KG1 (cell line): ENCODE measurements at regions not wholly inside any gene's neighbourhood (a gene's known extent, or its start where the extent isn't known, plus 50 kb on each side); places are given as distances from the start of the nearest gene placed in this dataset.

Experiments used
- DNase-seq: peaks from one replicate; lab custom pipeline; 2025; lab: John Stamatoyannopoulos, UW

DNA sequence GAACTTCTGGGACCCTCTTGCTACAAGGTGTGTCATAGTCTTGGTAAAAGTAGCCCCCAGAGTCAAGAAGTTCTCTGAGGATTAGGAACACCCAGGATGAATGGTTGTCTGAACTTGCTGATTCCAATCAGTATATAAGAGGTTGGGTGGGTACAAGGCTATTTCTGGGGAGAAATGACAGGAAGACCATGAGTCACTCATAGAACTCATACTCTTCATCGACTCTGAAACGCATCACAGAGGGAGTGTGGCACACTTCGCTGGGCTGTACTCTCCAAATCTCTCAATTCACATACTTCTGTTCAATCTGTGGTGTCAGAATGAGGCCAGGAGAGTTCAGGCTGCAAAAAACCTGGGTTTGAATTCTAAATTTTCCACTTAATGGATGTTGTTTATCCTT, 193.2 kb upstream of the LEF1 start:
- DNase-seq, result no peak

DNA sequence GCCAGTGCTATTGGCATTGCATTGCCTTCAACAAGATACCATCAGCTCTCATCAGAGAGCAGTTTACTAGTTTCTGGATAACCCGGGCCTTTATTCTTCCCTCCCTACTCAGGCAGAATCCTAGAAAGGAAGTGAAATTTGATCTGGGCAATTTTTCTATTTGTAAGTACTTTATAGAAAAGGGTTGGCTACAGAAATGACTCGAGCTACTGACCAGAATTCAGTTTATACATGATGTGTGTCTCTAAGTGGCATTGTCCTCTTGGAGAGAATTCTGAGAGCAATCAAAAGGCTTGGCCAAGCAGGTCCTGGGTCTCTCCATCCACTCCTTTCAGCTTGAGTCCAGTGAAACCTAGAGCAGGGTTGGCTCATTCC, 192.7 kb upstream of the LEF1 start:
- DNase-seq, result no peak

DNA sequence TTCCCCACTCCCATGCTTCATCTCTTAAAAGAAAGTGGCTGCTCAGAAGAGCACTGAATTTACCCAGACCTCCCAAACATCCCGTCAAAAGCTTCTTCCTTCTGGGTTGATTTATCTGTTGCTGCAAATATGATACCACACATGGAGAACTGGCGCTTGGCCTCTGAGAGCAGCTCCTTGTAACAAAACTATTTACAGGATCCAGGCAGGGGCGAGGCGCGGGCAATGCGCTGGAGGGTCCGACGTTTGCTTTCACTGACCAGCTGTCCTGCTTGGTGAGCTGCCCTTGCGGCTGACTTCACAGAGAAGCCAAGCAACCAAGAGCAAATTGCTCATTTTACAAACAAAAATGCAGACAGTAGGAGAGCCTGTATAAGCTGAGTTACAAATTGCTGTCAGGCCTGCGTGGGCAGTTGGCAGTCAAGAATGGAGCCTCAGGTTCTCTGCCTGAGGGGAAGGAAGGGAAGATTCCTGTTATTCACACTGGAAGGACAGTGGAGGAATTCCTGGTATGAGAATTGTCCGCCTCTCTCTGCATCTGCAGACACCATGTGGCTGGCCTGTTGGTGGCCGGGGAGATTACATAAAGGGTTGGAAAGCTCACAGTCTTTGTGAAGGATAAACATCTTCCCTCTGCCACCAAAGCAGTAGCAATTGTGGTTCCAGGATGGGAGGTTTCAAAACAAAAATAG, 192.2 kb upstream of the LEF1 start:
- no peak for DNase-seq

DNA sequence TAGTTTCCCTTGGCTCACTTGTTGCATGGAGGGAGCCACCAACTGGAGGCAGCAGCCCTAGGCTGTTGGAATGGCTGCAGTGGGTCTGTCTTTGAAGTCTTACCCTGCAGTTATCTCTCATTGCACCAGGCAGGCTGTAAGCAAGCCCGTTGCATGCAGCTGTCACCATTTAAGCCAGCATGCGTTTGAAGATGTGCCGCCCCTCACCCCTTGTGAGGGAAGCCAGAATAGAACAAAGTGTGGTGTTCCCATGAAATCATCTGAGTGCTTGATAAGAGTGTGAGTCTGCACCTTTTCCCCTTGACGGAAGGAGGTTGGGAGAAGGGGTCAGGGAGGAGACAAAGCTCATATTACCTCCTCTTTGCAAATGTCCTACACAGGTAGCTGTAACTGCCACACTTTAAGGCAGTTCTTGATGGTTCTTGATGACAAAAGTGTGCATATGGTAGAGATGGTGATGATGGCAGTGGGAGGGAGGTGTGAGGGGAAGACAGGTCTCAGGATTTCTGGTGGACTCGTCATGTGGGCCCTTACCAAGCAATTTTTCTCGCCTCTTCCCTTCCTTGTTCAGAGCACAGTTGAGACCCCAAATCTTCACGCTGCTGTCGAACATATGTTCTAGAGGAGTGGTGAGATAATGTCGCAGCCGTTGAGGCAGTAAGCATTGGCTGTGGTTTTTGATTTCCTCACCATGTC, 191.4 kb upstream of the LEF1 start:
- no peak for DNase-seq

DNA sequence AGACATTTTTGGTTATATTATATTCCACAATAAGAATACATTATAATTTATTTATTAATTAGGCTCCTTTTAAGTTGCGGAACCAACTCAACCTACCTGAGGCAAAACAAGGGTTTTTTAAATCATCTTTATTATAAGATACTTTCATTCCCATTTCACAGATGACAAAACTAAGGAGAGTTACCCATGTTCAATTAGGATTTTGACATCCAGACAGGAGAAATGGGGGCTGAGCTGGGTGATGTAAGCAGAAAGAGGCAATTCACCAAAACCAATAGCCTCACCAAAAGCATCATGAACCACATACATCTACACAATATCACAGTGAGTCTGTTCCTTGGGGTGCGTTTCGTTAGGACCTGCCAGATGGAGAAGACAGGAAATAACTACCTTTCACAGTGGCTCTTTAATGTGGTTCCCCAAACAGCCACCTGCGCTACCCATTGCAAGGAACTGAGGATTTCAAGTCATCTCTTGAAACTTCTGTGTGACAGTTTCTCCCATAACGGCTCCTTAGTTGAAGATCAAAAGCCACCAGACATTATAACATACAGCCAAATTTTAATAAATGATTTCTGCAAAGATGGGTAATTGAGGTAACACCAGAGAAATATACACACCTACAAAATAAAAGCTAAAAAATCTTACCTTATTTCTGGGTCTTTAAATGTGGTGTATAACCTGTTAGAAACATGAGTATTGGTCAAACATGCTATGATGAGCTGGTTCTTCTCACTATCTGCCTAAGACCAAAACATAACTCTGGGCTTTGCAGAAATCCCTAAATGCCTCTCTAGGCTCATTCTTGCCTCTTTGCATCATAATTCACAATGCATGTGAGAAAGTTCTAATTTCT, 190.6 kb upstream of the LEF1 start:
- no peak for DNase-seq

DNA sequence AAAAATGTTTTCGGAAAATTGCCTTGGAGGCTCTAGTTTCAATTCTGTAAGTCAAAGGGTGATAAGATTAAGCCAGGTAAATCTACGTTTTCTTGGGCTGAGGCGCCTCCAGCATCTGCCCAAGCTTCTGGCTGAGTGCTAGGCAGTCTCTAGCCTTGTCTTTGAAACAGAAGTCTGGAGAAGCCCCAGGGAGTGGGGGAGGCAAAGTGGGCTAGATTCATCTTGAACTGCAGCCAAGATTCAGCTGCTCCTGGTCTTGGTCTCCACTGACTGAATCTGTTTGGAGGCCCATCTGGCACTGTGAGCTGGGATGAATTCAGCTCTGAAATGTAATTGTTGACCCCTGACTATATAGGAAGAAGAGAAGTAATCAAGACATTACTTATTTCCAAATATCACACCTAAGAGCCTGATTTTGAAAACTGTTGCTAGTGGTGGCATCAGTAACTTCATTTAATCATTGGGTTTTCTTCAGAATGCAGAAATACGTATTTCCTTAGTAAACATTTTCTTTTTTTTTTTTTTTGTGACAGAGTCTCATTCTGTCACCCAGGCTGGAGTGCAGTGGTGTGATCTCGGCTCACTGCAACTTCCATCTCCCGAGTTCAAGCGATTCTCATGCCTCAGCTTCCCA, 187.3 kb upstream of the LEF1 start:
- no peak for DNase-seq

DNA sequence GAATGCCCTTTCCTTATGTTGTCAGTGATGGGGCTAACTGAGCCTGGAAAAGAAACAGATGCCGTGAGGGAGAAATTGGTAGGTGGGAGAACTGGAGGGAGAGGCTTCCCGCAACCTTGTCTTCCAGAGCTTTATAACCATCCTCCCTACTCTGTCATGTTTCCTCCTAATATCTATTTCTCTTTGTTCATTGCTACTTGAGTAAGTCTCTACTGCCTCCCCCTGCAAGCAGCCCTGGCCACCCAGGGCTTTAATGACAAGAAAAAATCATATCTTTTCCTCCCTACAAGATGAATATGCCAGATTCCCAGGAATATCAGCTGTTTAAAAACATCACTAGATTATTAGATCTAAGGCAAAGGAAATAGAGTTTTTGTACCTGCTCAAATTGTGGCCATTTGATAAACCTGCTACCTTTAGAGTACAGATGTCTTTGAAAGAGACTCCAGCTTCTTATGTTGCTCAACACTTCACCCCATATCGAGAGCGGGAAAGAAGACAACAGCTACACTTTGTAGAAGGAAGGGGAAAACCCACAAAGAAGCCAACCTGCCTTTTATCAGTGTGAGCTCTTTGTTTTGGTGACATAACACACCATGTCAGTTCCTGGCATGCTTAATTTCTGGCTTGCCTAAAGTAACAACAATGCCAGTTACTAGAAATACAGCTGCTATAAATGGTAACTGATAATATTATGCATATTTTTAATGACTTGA, 186.6 kb upstream of the LEF1 start:
- no peak for DNase-seq

DNA sequence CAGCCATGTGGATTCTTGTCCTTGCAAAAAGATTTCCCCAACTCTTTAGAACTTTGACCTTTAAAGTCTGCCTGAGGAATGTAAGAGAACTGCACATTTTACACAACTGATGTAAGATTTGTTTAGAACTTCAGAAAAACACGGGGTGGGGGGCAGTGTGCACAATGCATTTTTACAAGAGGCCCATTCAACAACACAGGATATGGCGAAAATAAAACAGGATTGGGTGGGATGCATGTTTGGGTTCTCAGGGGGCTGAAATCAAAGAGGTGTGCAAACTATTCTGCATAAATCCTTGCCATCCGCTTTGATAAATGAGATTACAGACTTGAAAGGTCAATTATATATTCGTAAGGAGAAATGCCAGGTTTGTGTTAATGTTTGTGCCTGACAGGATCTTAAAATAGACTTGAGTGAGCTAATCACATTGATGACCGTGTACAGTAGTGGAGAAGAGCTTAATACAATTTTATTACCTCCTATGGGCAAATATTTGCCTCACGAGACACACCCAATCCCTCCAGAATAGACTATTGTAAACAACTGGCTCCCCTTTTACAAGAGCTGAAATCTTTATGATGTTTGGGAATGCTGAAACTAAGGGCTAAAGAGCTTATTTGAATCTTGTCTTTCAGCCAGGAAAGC, 184.1 kb upstream of the LEF1 start:
- DNase-seq, result no peak

DNA sequence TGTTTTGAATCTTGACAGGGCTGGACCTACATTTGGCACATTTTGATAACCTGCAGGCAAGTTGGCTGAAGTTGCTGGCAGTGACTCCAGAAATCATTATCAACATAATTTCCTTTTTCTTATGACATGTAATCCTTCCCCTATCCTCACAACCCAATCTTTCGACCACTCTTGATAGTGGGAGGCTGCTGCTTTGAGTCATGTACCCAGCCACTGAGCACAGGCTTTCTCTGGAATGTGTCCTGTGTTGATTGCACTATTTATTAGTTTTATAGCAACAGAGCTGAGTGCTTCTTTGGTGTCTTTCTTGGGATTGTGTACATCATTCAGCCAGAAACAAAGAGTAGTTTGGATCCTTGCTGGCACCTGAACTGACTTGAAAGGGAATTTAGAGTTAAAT, 183.1 kb upstream of the LEF1 start:
- DNase-seq, result no peak

DNA sequence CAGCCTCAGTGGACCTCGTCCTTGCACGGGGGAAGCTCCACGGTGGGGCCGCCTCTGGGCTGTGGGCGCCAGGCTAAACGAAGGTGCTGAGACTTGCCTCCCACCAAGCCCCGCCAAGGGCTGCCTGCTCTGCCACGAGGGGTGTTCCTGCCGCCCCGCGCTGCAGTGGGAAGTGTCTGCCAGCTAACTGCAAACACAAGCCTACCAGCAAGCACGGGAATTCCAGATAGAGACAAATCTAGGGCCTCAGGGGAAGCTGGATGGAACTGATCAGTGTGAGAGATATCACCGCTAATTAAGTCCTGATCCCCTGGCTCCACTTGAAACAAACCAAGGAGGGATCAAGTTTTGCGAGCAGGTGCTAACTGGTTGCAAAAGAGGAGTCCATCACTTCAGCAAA, 181.6 kb upstream of the LEF1 start:
- no peak for DNase-seq

DNA sequence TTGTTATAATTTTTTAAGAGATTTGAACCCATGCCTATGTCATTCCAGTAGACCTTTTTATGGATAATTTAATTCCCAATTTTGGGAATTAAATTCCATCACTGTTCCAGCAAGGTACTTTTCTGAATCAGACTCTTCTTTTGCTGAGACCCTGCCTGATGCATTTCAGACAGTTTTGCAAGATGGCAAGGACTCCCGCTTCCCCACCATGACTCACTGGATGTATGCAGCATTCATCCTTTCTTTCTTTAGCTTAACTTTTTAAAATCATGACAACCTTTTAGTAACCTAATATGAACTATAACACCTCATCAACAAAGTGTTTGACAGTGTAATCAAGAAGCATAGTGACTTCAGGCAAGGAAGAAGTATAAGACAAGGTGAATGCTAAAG, 178.1 kb upstream of the LEF1 start:
- DNase-seq, result no peak

DNA sequence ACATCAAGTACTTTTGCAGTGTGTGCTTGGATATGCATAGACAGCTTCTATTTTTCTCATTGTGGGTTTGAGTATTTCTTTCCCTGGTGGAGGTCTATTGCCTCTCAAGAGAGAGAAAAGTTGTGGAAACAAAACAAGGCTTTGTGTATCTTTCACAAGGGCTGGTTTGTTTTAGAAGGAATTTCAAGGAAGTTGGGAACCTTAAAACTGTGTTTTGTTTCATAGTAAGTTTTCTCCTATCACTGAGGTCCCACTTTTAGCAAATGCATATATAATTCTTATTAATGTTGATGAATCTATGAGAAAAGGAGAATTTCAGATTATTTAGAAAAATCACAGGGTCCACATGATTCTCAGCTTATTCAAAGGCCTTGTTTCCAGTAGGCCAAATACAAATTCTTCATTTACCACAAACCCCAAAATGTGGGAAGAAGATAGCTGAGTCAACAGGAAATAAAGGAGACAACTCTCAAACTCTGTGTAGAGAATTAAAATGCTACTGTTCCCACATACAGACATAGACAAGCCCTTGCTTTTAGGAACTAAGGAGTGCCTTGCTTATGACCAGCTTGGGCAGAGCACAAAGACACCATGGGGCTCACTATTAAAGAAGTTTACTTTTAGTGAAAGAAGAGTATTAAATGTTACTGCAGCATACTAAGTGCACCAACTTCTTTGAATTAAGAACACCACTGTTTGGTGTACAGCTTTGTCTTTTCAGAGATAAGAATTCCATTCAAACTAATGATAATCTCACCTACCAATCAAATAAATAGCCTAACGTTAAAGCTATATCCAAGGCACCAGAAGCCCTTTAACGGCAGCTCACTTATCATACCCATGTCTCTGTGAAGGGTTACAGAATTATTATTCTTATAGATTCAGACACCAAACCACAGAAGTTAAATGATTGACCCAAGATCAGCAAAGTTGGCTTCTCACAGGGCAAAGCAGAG, 177.4 kb upstream of the LEF1 start:
- no peak for DNase-seq

DNA sequence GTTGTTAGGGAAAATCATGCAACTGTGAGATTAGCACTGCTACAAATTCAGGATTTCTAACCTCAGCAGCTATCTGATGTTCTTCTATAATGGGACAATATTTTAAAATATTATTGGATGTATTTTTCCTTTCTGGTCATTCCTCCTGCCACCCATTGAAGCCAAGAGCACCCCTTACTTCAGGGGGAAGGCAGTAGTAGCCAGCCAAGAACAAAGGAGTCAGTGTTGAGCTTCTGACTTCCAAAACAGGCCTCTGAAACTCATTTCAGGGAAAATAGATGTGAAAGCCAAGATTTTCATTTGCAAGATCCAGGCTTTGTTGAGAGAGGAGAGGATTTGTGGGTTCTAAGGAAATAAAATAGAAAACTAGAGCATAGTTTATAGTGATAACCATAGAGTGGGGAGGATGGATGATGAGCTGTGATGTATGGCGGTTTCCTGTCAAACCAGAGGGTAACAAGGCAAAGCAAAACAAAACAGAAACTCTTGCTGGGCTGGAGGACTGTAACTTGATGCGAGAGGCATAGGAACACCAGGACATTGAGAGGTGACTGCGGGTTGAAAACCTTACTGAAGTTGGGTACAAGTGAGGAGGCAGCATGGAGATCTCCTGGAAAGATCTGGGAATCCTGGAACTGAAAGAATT, 173.7 kb upstream of the LEF1 start:
- DNase-seq, result no peak

DNA sequence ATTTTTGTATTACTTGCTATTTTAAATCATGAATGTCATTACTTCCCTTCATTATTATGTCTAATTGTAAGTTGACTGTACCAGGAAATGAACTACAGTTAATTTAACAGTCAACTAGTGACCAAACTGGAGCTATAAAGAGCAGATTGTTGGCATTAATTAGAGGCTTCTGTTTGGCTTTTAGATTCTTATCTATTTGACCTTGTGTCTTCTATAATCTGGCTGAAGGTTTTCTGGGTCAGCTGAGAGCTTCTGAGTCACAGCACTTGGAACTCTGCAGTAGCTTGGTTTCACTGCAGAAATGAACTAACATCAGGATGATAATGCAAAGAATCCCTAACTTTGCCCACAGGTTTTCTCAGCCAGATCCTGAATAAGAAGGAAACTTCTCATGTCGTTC, 169.2 kb upstream of the LEF1 start:
- no peak for DNase-seq

DNA sequence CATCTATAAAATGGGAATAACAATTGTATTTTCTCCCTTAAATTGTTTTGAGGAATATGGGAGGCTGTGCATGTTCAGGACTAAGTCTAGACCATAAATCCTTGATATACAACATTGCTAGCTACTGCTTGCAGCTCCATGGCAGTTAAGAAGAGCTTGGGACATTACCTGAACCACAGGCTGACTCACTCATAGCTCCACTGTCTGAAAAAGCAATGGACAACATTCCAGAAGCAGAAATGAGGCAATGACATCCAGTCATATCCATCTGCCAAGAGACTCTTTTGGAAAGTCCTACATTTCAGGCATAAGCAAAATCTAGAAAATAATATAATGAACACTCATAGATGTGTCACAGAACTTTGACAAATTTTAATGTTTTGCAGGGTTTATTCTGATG, 167.3 kb upstream of the LEF1 start:
- DNase-seq, result no peak

DNA sequence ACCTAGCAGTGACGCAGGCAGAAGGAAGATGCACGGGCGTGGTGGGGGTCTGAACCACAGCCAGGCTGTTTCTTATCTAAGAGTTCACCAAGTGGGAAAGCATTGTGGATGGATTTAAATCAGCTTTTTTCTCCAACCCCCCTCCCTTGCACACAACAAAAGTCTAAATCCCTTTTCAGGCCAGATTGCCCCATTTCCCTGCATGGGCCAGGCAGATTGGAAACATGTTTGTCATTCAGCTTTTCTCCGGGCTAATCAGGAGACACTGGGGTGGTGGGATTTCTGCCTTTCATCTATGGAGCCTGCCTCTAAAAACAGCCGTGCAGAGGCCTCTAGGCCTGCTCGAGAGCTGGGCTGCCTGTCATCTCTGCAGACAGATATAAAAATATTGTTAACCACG, 166.3 kb upstream of the LEF1 start:
- DNase-seq, result no peak

DNA sequence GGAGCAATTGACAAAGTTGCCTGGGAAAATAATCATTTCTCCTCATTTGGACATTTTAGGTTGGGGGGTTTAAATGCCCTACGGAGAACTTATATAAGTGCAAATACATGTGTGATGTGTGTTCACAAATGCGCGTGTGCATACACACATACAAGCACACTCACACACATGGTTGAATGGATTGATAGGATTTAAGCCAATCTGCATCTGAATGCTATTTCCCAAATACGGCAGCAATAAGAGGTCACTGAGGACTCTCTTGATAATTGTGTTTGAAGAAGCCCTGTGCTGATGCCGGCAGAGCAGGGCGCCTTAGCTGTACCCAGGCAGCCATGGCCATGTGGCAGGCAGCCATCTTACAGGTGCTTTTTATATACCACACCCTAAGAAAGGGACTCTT, 165.3 kb upstream of the LEF1 start:
- no peak for DNase-seq

DNA sequence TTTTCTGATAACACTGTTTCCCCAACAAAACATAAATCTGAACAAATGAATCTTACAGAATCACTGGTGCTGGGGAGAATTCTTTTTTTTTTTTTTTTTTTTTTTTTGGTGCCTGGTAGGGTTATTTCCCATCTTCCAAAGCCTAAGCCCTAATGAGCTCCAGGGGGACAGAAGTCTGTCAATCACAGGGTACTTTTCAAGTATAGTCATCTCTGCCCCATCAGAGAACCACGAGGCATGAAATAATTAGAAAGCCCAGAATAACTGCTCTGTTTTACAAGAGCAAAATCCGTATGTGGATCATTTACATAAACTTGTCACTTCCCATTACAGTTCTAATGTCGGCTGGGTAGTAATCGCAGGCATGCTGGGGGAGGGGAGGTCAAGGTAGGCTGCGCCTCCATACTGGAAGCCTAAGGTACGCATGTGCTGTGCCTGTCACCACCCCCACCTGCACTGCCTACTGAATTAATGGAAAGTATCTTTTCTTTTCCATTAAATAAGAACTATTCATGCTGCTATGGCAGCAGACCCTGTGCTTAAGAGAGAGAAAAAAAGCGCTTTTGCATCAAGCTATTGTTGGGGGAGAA, 164.7 kb upstream of the LEF1 start:
- DNase-seq, result no peak

DNA sequence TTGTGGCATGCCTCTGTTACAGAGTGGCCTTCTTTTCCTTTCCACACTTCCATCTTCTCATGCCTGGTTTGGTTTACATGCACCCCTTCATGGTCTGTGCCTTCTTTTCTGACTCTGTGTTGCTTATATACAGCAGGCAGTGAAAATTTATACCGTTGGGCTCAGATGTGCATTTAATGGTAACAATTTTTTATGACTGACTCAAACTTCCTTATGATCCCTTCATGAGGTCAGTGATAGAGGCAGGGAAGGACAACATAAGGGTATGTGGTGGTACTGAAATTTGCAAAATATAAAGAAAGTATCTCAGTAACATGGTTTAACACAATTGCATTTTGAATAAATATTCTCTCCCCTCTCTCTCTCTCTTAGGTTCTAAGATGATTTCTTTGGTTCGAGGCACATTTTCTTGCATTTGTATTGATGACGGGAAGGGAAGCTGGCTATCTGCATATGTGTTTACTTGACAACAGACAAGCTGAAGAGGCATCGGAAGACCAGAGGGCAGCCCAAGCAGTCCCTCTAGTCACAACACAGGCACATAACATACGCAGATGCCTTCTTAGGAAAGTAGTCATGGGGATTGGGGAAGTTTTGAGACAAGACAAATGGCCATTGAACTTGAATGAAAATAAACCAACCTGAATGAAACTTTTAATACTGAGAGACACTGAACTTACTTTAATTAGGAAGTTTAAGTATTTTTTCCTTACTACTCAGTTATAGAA, 163.3 kb upstream of the LEF1 start:
- no peak for DNase-seq
